GM13976 (cell line): ENCODE measurements at regions not wholly inside any gene's neighbourhood (a gene's known extent, or its start where the extent isn't known, plus 50 kb on each side); places are given as distances from the start of the nearest gene placed in this dataset.
"Not testable (repeated sequence)": the region's sequence is repeated elsewhere in the genome, so short reads cannot be mapped to it uniquely, and the experiment has no call there.

Source experiments
- DNase-seq: peaks from one replicate; pipeline ENCODE4 v3.0.0; 2012; ENCODE audit warnings: low spot score
- in situ Hi-C: fragments of 300-500 bp; cut with MboI; formaldehyde crosslinking; loops from one replicate; pipeline ENCODE4 v1.12.0; 2022; ENCODE audit warnings: low sequenced_read_pairs, mixed read lengths, inconsistent platforms; ENCODE audit not compliant: unreplicated experiment
- TF ChIP-seq, protein P1 (sequence below): IDR thresholded peaks from 2 replicates; pipeline ENCODE4 v1.5.1; 2012; ENCODE audit warnings: borderline replicate concordance, mild to moderate bottlenecking; ENCODE audit not compliant: insufficient read depth; ENCODE audit errors: extremely low read depth, missing control alignments, control extremely low read depth

DNA sequence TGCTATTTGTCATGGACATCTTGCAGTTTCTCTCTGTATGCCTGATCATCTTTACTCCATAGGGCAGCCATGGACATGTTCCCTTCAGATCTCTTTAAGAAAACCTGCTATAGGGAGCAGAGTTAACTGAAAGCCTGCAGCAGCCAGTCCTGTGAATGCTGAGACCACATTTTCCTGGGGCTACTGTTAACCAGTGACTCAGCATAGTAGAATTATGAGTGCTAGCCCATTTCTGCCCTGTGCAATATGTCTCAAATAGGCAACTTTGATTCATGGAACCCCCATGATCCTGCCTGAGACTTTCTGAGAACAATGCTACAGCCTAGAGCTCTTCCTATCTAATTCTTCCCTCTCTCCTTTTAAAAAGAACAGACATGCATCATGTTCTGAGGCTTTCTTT lies 624.2 kb downstream of the CHSY3 start:
- TF ChIP-seq, protein P1, sequence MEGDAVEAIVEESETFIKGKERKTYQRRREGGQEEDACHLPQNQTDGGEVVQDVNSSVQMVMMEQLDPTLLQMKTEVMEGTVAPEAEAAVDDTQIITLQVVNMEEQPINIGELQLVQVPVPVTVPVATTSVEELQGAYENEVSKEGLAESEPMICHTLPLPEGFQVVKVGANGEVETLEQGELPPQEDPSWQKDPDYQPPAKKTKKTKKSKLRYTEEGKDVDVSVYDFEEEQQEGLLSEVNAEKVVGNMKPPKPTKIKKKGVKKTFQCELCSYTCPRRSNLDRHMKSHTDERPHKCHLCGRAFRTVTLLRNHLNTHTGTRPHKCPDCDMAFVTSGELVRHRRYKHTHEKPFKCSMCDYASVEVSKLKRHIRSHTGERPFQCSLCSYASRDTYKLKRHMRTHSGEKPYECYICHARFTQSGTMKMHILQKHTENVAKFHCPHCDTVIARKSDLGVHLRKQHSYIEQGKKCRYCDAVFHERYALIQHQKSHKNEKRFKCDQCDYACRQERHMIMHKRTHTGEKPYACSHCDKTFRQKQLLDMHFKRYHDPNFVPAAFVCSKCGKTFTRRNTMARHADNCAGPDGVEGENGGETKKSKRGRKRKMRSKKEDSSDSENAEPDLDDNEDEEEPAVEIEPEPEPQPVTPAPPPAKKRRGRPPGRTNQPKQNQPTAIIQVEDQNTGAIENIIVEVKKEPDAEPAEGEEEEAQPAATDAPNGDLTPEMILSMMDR: no peak
- in situ Hi-C loops: no loop called here
- DNase-seq: no peak

DNA sequence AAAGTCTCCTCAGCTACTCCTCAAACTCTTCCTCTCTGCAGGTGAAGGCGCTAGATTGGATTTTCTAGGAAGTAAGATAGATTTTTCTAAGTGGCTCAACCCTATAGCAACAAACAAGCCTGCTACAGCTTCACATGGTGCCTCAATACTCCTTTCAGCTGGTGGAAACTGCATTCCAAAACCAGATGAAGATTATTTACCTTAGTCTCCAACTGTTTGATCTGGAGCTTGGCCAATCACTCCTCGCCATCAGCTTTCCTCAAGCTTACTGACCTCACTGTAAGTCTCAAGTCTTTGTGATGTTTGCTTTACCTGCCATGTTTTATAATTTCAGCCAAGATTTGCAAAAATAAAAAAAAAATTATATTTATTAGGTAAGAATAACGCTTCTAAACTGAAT lies 622.4 kb downstream of the CHSY3 start:
- in situ Hi-C loops: no loop called here
- TF ChIP-seq, protein P1: no peak
- DNase-seq: no peak

DNA sequence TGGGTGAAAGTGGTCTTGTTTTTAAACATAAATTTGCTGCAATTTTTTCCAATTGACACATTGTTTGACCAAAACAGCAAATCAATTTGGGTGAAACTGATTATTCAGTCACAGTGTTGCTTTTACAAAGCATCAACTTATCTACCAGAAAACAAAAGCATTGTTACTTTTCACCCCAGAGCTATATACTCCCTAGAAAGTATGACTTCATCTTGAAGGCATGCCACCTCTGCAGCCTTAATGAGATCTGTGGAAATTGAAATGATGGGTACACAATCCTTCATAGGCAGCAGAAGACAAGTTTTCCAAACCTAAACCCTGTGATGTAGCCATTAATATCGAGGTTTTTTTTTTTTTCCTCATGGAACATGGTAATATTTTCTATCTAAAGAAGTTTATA lies 615.9 kb downstream of the CHSY3 start:
- TF ChIP-seq, protein P1: no peak
- in situ Hi-C loops: no loop called here

DNA sequence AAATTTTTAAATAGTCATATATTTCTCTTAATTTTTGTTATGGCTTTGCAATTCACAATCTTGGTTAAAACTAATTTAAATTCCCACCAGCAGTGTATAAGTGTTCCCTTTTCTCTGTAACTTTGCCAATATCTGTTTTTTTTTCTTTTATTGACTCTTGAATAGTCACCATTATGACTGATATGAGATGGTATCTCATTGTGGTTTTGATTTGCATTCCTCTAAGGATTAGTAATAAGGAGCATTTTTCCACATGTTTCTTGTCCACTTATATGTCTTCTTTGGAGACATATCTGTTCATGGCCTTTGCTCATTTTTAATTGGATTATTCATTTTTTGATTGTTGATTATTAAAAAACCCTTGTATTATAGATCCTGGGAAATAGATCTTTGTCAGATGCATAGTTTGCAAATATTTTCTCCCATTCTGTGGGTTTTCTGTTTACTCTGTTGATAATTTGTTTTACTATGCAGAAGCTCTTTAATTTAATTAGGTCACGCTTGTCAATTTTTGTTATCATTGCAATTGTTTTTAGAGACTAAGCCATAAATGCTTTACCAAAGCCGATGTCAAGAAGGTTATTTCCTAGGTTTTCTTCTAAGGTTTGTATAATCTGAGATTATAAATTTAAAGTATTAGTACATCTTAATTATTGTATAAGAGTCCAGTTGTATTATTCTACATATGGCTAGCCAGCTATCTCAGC lies 610.9 kb downstream of the CHSY3 start:
- DNase-seq: no peak
- in situ Hi-C loops: no loop called here
- TF ChIP-seq, protein P1: no peak

More for the DNA sequence above, 615.9 kb downstream of the CHSY3 start:
- no peak for DNase-seq

DNA sequence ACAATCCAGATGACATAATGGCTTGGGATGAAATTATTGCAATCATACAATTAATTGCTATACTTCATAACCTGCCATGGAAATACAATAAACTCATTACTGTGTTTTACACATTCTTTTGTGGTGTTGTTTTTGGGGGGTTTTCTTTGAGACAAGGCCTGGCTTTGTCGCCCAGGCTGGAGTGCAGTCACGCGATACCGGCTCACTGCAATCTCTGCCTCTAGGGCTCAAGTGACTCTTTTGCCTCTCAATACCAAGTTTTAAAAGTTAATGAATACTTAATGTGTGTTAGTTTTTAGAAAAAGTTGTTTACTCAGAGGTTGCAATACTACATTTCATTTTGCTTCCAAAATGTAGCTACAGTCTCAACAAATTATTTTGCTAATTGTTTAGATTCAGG lies 598.4 kb downstream of the CHSY3 start:
- in situ Hi-C loops: no loop called here
- no peak for DNase-seq
- TF ChIP-seq, protein P1: no peak

DNA sequence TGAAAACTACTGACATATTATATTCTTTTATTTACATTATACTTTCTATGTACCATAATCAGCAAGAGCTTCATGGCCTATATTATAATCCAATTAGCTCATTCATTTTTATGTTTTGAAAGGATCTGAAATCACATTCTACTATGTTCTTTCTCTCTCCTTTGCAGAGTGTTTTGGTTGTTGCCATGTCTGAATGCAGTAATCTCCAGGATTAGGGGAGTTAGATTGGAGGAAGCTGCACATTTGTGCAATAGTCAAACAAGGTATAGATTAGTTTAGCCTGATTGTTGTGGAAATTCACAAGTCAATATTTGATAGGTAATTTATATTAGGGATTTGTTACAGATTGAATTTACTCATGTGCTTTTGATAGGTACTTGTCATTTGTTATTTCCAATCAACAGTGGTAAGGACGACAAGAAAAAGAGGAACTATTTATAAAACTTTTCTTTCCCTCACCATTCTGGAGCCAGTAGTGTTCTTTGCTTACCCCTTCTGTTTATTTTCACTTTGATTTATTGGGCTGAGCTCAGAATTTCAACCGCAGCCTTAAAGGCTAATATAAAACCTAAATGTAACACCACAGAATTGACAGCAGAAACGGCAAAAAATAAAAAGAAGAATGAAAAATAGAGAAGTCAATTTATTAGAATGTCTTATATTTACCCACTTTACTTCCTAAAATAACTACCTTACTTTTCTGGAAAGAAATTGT lies 597.0 kb downstream of the CHSY3 start:
- no peak for DNase-seq
- in situ Hi-C loops: no loop called here
- TF ChIP-seq, protein P1: no peak

DNA sequence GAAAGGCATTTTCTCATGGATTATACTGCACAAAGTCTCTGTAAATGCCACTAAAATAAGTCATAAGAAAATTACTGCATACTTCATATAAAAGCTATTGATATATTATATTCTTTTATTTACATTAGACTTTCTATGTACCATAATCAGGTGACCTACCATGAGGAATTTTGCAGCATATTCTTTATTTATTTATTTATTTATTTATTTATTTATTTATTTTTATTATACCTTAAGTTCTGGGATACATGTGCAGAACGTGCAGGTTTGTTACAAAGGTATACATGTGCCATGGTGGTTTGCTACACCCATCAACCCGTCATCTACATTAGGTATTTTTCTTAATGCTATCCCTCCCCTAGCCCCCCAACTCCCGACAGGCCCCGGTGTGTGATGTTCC lies 596.2 kb downstream of the CHSY3 start:
- in situ Hi-C loops, DNase-seq: not testable (repeated sequence)
